SU-DHL-6 (cell line): ENCODE measurements at regions not wholly inside any gene's neighbourhood (a gene's known extent, or its start where the extent isn't known, plus 50 kb on each side); places are given as distances from the start of the nearest gene placed in this dataset.

Experiments used
- H2AFZ ChIP-seq: fragments of 200-600 bp; sonication (generic); 2 replicates; pipeline ENCODE4 v1.6.1; 2014; ENCODE audit warnings: low read depth, mild to moderate bottlenecking, moderate library complexity, mixed read lengths, antibody characterized with exemption, low read length; ENCODE audit not compliant: severe bottlenecking
- H3F3A ChIP-seq: fragments of 200-600 bp; shearing (Covaris generic); 2 replicates; pipeline ENCODE4 v1.6.0; 2016; ENCODE audit warnings: antibody characterized with exemption, mild to moderate bottlenecking; ENCODE audit not compliant: insufficient read depth
- H3K27ac ChIP-seq: fragments of 200-600 bp; sonication (generic); 2 replicates; pipeline ENCODE4 v1.5.1; 2016; ENCODE audit warnings: low read depth, mild to moderate bottlenecking, low read length, moderate library complexity, mixed read lengths
- H3K27me3 ChIP-seq: fragments of 200-600 bp; sonication (generic), shearing (Covaris generic); 2 replicates; pipeline ENCODE4 v1.6.0; 2014; ENCODE audit warnings: mild to moderate bottlenecking, low read length
- H3K36me3 ChIP-seq: fragments of 200-600 bp; sonication (generic); 2 replicates; pipeline ENCODE4 v1.6.1; 2014; ENCODE audit warnings: mild to moderate bottlenecking, low read length, mixed read lengths
- H3K4me2 ChIP-seq: fragments of 300-600, 200-600 bp; shearing (Covaris generic), sonication (generic); 2 replicates; pipeline ENCODE4 v1.6.0; 2014; ENCODE audit warnings: low read length, low read depth, mild to moderate bottlenecking; ENCODE audit not compliant: poor library complexity, severe bottlenecking
- H3K4me3 ChIP-seq: fragments of 200-600 bp; sonication (generic); 2 replicates; pipeline ENCODE4 v1.5.1; 2014; ENCODE audit warnings: antibody characterized with exemption, low read length, mild to moderate bottlenecking, mixed read lengths; ENCODE audit not compliant: insufficient read depth, poor library complexity, severe bottlenecking
- H3K79me2 ChIP-seq: fragments of 200-600 bp; sonication (generic); 2 replicates; pipeline ENCODE4 v1.6.1; 2014; ENCODE audit warnings: mild to moderate bottlenecking, low read length, moderate library complexity; ENCODE audit not compliant: insufficient read depth
- H3K9ac ChIP-seq: fragments of 200-600 bp; sonication (generic); 2 replicates; pipeline ENCODE4 v1.7.0; 2014; ENCODE audit warnings: mild to moderate bottlenecking, low read length
- H3K9me2 ChIP-seq: fragments of 200-600 bp; sonication (generic); replicated peaks from 2 replicates; pipeline ENCODE4 v1.6.1; 2014; ENCODE audit warnings: low read length; ENCODE audit not compliant: insufficient read depth
- H3K9me3 ChIP-seq: fragments of 200-600 bp; sonication (generic); 2 replicates; pipeline ENCODE4 v1.6.1; 2014; ENCODE audit warnings: low read length, mixed read lengths; ENCODE audit not compliant: insufficient read depth
- H4K20me1 ChIP-seq: fragments of 200-600 bp; sonication (generic); 2 replicates; pipeline ENCODE4 v1.6.1; 2014; ENCODE audit warnings: low read depth, mild to moderate bottlenecking, antibody characterized with exemption, low read length, moderate library complexity, mixed read lengths
- EZH2phosphoT487 ChIP-seq: fragments of 200-600 bp; sonication (generic), shearing (Covaris generic); conservative IDR thresholded peaks from 2 replicates; pipeline ENCODE4 v1.6.1; 2018; ENCODE audit warnings: mild to moderate bottlenecking, antibody characterized with exemption, low read length, moderate library complexity, mixed read lengths
- TF ChIP-seq, protein P1 (sequence below): fragments of 200-600 bp; sonication (generic); IDR thresholded peaks from one replicate; pipeline ENCODE4 v1.5.1; 2017; ENCODE audit warnings: antibody characterized with exemption, mild to moderate bottlenecking, low read length, moderate library complexity; ENCODE audit not compliant: insufficient read depth, poor library complexity, severe bottlenecking

DNA sequence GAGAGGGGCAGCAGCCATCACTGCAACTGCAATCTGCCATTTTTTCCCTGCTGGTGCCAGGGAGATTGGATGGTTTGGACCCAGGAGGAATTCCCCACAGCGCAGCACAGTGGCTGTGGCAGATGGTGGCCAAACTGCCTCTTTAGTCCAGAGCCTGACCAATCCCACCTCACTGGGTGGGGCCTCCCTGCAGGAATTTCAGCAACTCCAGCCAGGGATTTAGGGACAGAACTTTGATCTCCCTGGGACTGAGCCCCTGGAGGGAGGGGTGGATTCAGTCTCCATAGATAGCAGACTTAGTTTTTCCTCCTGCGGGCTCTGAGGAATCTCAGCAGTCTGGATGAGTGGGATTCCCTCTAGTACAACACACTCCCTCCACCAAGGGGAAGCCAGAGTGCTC, 179.7 kb upstream of the WDR11 start:
- Histone ChIP-seq H3F3A (no peaks in the 10 kb centered on the region), H2AFZ (no peak overlapping the region), H3K9ac (no peak overlapping the region), H3K4me2 (no peak overlapping the region), H3K9me2 (no peaks in the 10 kb centered on the region), H3K79me2 (no peaks in the 10 kb centered on the region), H3K4me3 (no peak overlapping the region), H3K36me3 (no peaks in the 10 kb centered on the region), H3K9me3 (no peaks in the 10 kb centered on the region), H3K27me3 (no peaks in the 10 kb centered on the region), H3K27ac (no peak overlapping the region), H4K20me1 (no peaks in the 10 kb centered on the region)
- no peak for TF ChIP-seq EZH2phosphoT487
- TF ChIP-seq, protein P1, sequence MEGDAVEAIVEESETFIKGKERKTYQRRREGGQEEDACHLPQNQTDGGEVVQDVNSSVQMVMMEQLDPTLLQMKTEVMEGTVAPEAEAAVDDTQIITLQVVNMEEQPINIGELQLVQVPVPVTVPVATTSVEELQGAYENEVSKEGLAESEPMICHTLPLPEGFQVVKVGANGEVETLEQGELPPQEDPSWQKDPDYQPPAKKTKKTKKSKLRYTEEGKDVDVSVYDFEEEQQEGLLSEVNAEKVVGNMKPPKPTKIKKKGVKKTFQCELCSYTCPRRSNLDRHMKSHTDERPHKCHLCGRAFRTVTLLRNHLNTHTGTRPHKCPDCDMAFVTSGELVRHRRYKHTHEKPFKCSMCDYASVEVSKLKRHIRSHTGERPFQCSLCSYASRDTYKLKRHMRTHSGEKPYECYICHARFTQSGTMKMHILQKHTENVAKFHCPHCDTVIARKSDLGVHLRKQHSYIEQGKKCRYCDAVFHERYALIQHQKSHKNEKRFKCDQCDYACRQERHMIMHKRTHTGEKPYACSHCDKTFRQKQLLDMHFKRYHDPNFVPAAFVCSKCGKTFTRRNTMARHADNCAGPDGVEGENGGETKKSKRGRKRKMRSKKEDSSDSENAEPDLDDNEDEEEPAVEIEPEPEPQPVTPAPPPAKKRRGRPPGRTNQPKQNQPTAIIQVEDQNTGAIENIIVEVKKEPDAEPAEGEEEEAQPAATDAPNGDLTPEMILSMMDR, result no peak

DNA sequence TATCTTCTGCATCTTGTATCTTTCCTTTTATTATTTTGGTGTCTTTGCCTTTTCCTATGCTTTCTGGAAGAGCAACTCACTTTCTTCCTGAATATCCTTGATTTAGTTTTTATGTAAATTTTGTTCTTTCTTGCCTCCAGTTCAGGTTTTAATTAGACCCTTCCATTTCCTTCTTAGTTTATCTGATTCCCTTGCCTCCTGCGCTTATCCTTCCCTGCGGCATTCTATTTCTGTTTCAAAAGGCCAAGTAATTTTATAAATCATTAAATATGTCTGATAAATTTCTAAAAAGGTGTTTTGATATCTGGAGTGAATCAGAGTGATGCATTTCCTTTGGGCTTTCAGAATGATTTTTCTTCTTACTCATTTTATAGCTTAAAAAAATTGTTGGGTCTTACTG, 167.7 kb upstream of the WDR11 start:
- TF ChIP-seq, protein P1, result no peak
- TF ChIP-seq EZH2phosphoT487, result no peak
- H3K79me2 ChIP-seq, result no peaks in the 10 kb centered on the region
- H2AFZ ChIP-seq, result no peak overlapping the region
- H3K9me3 ChIP-seq, result no peaks in the 10 kb centered on the region
- no peak overlapping the region for H3K27ac ChIP-seq
- H3K9ac ChIP-seq, result no peak overlapping the region
- no peaks in the 10 kb centered on the region for H3K27me3 ChIP-seq
- no peaks in the 10 kb centered on the region for H3K9me2 ChIP-seq
- H4K20me1 ChIP-seq, result no peaks in the 10 kb centered on the region
- no peak overlapping the region for H3K4me2 ChIP-seq
- H3F3A ChIP-seq, result no peaks in the 10 kb centered on the region
- H3K4me3 ChIP-seq, result no peak overlapping the region
- no peaks in the 10 kb centered on the region for H3K36me3 ChIP-seq

DNA sequence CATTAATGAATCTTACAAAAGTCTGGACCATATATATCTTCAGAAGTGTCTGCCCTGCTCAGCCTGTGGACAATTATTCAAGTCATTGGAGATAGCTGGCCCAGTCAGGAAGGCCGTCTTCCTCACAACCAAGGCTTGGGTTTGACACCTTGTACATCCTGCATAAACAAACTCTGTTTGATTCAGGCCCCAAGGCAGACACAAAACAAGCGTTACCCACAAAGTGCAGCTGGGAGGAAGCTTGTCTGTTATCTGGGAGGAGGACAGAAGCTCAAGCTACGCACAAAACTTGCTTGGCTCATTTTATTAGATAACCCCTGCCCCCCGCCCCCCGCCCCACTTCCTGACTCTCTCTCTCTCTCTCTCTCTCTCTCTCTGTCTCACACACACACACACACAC, 166.9 kb upstream of the WDR11 start:
- no peaks in the 10 kb centered on the region for H4K20me1 ChIP-seq
- H3K79me2 ChIP-seq, result no peaks in the 10 kb centered on the region
- H3K9me3 ChIP-seq, result no peaks in the 10 kb centered on the region
- TF ChIP-seq, protein P1, result no peak
- TF ChIP-seq EZH2phosphoT487, result no peak
- H3K36me3 ChIP-seq, result no peaks in the 10 kb centered on the region
- no peak overlapping the region for H3K27ac ChIP-seq
- no peak overlapping the region for H3K4me2 ChIP-seq
- no peaks in the 10 kb centered on the region for H3K9me2 ChIP-seq
- H3K4me3 ChIP-seq, result no peak overlapping the region
- no peak overlapping the region for H3K9ac ChIP-seq
- no peaks in the 10 kb centered on the region for H3F3A ChIP-seq
- no peaks in the 10 kb centered on the region for H3K27me3 ChIP-seq
- H2AFZ ChIP-seq, result no peak overlapping the region

DNA sequence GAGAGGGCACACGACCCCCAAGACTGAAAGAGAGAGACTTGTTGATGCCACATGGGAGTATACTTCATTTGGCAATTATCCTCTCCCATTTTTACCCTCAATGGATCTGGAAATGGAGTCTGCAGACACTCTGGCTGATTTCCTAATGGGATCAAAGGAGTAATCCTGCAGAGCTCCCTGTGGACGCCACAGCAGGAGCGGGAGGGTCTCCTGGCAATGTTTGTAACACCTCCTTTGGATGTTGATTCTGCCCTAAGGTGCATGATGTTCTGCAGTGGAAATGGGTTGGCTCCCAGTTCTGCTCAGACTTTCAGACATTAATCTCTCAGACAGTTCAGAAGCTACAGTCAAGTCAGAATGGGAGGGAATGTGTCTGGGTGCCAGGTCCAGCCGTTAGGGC, 166.0 kb upstream of the WDR11 start:
- no peaks in the 10 kb centered on the region for H3K9me2 ChIP-seq
- no peaks in the 10 kb centered on the region for H3K27me3 ChIP-seq
- H2AFZ ChIP-seq, result no peak overlapping the region
- H3K9me3 ChIP-seq, result no peaks in the 10 kb centered on the region
- no peaks in the 10 kb centered on the region for H4K20me1 ChIP-seq
- no peaks in the 10 kb centered on the region for H3F3A ChIP-seq
- no peak overlapping the region for H3K4me3 ChIP-seq
- H3K9ac ChIP-seq, result no peak overlapping the region
- TF ChIP-seq, protein P1, result no peak
- TF ChIP-seq EZH2phosphoT487, result no peak
- H3K79me2 ChIP-seq, result no peaks in the 10 kb centered on the region
- no peaks in the 10 kb centered on the region for H3K36me3 ChIP-seq
- no peak overlapping the region for H3K4me2 ChIP-seq
- no peak overlapping the region for H3K27ac ChIP-seq
